GM21447 (cell line): ENCODE measurements at regions not wholly inside any gene's neighbourhood (a gene's known extent, or its start where the extent isn't known, plus 50 kb on each side); places are given as distances from the start of the nearest gene placed in this dataset.
"Not testable (repeated sequence)": the region's sequence is repeated elsewhere in the genome, so short reads cannot be mapped to it uniquely, and the experiment has no call there.

Experiments used
- ATAC-seq: cut with Tn5 transposase; IDR thresholded peaks from one replicate; pipeline ENCODE4 v1.9.1; 2021; ENCODE audit not compliant: unreplicated experiment

DNA sequence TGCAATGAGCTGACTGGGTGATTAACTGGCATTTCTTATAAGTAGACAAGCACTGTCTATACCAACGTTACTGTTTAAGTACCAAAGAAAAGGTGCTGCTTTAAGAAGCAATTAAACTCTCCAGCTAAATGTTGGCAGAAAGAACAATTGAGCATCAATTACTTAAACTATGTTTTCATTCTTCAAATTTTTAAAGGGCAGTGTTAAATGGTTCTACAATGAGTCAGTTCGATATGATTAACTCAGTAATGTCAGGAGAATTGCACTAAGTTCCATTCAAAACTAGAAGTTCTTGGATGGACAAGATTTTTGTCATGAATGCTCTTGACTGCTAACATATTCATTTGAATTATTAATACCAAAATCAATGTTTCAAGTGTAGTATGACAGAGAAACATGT, 593.7 kb downstream of the DNAH5 start:
- ATAC-seq, result no peak

DNA sequence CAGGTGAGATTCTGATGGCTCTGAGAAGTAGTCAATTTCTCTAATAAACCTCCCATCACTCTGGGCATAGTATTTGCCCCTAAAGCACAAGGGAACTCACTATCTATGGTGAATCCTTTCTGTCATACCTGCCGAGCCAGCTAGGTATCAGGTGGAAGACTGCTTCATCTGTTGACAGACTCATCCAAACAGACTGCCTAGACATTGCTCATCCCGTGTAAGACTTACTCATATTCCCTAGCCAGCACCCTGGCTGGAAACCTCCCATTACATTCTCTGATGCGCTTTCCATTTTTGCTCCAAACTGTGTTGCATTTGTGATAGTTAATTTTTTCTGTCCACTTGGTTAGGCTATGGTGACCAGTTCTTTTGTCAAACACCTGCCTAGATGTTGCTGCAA, 595.9 kb downstream of the DNAH5 start:
- ATAC-seq, result no peak

DNA sequence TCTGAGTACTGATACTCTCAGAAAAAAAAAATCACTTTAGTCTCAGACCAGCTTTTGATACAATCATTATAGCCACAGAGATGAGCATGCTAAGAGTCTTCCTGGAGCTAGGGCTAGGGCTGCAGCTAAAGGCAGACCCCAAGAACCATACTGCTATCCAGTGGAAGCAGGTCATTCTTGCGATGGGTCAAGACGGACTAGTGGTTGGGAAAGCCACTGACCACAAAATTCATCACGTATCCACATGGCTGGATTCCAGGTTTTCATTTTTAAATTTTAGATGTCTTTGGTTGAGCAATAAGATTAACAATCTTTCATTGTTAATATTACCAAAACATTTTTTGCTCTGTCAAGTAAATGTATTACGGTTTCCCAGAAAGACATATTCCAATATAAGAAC, 598.1 kb downstream of the DNAH5 start:
- no peak for ATAC-seq

DNA sequence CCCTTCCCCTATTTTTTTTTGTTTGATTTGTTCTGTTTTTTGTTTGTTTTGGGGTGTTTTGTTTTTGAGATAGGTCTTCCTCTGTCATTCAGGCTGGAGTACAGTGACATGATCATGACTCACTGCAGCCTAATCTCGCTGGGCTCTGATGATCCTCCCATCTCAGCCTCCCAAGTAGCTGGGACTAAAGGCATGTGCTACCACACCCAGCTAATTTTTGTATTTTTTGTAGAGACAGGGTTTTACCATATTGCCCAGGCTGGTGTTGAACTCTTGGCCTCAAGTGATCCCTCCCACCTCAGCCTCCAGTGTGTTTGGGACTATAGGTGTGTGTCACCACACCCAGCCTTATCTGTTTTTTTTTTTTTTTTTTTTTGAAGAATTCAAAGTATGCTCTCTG, 605.4 kb downstream of the DNAH5 start:
- ATAC-seq, result no peak

DNA sequence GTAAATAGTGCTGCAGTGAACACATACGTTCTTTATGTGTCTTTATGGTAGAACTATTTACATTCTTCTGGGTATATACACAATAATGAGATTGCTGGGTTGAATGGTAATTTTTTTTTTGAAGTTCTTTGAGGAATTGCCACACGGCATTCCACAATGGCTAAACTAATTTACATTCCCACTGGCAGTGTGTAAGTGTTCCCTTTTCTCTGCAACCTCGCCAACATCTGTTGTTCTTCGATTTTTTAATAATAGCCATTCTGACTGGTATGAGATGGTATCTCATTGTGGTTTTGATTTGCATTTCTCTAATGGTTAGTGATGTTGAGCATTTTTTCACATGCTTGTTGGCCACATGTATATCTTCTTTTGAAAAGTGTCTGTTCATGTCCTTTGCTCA, 609.5 kb downstream of the DNAH5 start:
- not testable (repeated sequence) for ATAC-seq

DNA sequence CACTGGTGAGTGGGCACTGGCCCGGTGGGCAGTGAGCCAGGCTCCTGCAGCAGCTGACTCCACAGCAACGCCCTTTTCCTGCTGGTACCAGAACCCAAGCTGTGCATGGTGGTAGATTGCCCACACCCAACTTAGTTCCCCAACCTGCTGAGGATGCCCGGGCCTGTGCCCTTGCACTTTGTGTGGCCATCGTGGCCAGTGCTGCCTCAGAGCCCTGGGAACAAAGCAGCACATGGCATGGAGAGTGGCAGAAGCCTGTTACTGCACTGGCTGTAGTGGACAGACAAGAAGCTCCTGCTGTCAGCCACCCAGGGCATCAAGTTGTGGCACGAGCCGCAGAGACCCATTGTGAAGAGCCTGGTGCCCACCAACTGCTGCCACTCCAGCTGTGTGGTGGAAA, 612.9 kb downstream of the DNAH5 start:
- ATAC-seq, result no peak

DNA sequence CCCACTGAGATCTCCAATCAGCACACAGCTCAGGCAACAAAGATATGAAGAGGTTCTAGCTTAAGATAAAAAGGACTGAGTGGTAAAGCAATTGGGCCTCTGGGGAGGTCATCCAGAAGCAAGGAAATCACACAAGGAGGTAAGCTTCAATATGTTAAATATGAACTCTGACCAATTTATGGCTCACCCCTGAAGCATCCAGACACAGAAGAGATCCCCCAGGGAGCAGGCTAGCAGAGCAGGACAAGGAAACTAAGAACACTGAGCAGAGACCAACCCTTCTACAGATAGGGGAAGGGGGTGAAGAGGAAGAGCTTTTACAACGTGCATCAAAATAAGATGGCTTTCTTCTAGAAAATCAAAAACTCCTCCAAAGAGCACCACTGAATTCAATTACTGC, 616.2 kb downstream of the DNAH5 start:
- ATAC-seq, result no peak

DNA sequence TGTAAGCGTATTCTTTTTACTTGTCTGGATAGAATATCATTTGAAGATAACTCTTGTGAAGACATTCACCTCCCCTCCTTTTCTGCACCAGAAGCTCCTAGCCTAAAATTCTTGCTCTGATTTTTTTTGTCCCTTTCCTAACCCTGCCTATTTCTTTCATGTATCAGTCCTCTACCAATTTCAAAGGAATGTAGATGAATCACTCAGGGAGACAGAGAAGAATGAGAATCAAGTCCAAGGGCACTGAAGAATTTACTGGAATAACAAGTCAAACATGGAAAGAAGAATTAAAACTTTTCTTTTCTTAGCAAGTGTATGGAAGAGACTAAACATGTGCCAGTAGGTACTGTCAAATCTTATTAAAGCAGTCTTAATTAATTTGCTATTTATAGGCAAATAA, 618.7 kb downstream of the DNAH5 start:
- no peak for ATAC-seq

DNA sequence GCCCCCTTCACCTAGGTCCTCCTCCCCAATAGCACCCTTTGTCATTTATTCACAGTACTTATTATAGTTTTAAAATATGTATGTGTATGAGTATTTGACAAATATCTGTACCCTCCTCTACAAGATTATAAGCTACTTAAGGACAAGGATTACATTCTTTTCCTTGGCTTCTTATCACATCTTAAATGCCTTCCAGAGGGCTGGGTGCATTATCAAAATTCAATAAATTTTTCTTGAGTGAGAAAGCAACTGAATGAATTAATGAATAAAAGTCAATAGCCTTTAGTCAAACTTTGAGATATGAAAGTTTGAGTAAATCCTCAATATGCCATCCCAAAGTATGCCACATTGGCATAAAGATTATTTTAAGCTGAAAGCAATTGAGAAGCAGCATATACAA, 621.7 kb downstream of the DNAH5 start:
- ATAC-seq, result no peak

DNA sequence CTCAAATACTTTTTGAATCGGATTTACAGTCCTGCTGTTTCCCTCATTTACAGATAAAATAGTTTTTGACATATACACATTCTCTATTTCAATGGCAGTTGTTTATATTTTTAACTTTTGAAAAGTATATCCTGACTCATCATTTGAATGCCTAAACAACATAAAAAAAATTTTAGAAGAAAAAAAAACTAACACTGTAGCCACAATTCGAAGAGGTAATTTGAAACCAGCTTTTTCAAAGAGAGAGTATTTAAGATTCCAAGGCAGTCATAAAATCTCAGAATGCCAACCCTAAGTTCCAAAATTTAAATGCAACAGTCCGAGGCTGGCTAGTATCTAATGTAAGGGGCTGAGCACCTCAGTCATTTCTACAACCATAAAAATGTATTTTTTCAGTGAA, 626.8 kb downstream of the DNAH5 start:
- ATAC-seq, result no peak

DNA sequence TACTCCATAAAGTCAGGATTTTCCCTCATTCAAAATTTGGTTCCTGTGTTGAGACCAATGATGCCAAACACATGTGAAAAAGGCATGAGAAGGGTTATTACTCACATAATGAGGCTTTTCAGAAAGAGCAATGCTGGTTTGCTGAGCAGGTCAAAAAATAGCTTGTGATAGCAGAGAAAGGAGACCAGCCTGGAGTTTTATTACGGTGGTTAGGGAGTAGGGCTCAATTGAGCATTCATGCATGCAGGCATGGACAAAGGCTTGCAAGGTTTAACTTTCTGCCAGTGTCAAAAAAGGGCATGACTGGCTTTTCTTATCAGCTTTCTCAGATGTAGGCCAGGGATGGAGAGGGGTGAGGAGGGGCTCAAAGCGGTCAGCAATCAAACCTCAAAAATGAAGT, 628.3 kb downstream of the DNAH5 start:
- ATAC-seq, result no peak

DNA sequence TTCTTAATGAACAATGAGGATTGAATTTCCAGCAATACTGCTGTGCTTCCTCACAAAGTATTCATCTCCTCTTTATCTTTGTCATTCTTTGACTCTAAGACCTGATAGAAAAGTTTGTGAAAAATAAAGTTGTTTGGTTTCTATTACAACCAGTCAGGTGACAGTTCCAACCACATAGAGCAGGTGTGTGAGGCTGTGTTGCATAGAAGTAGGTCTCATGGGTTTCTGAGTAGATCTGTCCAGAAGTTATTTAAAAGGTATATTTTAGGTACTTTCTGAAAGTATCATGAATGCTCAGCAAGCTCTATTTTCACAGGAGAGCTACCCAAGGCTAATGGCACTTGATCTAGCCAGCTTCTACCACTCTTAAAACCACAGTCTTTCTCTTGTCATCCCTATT, 637.0 kb downstream of the DNAH5 start:
- ATAC-seq, result no peak

DNA sequence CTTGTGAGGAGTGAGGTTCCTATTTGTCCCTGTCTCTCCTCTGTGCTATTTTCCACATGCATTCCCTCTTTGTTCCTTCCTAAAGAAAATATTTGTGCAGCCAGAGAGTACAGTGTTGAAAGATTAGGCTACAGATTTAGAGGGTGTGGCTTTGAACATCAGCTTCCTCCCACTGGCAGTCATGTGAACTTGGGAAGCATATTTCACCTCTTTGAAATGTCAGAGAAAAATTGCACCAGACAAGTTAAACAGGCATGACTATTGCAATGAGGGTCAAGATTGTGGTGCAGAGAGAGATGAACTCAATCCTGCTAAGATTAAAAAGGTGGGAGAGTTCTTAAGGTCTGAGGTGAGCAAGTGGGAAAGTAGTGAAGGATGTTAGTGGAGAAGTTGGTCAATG, 641.0 kb downstream of the DNAH5 start:
- no peak for ATAC-seq

DNA sequence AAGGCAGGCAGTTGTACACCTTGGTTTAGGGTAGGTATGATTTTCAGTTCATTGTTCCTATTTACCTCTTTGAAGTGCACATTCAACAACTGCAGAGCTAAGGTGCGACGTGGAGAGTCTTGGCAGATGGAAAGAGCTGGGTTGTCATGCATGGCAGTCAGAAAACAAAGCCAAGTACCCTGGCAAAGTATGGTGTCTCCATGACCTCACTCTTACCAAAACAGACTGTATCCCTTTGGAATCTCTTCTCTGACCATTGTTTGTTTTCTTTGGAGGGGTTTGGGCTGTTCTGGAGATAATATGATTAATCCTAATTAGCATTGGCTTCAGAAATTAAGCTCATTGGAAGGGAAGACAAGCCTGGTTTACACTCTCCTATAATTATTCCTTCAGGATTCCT, 665.7 kb downstream of the DNAH5 start:
- ATAC-seq, result no peak

DNA sequence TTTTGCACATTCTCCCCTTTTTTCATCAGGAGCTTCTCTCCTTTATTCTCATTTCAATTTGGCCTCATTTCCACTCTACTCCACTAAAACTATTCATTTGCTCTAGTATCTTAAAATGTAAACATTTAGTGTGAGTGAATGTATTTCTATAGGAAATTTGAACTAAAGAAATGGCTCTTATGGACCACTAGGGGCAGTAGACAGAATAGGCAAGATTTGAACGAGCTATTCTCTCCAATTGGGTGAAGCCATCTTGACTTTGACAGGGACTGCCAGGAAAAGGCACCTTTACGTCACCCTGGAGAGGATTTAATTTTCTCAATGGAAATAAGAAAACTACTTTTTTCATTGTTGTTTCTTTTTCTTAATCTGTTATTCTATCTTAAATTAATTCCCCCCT, 666.3 kb downstream of the DNAH5 start:
- ATAC-seq, result no peak

DNA sequence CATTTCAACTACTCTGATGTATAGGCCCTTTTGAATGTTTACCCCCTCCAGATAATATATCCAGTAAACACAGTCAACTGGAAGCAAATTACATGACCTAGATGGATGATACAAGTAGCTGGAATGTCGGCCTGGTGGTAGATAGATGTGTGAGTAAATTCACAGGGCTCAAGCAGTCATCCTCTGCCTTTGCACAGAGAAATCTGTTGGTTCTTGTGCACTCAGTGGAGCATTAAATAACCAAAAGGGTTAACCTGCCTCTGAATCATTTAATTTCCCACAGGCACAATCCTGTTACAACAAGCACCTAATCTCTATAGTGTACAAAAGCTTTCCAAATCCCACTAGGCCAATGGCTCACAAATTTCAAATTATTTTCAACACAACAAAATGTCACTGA, 668.3 kb downstream of the DNAH5 start:
- ATAC-seq, result no peak

DNA sequence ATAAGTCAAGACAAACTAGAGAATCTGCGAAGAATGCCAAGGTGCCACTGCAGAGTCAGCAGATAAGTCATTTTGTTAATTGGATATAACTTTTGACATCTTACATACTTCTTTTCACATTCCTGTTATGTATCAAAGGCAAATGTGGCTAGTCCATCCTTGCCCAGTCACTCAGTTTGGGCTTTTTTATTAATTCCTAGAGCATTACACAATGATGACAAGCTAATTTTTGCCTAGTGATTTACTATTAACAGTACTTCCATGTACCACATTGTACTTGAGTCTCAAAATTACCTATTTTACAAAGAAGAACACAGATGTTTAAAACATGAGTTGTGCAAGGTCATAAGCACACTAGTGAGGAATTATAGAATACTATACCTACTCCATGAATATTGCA, 680.8 kb downstream of the DNAH5 start:
- no peak for ATAC-seq

DNA sequence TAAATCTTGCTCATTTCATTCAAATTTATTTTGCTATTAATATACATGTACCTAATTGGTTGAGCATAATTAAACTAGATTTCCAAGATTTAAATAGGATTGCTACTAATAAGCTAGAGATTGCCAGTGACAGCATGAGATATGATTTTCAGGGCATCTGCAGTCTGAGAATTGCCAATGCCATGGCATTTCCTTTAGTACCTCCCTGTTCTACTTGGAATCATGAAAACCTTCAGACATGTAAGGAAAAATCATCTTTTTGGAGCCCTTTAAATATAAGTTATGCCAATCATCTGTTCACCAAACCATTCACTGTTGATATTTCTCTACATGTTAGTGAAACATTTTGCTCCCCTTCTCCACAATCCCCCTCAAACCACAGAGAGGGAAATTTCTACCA, 691.4 kb downstream of the DNAH5 start:
- no peak for ATAC-seq

DNA sequence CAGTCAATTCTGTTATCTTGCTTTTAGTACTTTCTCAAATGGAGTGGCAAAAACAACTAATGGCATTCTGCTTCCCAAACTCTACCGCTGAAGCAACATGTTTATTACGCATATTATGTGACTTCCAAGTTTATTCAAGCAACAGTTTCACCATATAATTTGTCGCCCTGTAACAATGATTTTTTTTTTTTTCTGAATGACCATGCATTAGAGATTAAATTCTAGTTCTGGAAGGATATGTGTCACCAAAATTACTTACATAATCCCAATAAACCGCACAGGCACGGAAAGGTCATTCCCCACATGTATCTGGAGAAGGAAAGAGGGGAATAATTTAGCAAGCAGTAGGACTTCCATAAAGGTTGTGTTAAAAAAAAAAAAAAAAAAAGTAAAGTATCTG, 691.8 kb downstream of the DNAH5 start:
- ATAC-seq, result no peak

DNA sequence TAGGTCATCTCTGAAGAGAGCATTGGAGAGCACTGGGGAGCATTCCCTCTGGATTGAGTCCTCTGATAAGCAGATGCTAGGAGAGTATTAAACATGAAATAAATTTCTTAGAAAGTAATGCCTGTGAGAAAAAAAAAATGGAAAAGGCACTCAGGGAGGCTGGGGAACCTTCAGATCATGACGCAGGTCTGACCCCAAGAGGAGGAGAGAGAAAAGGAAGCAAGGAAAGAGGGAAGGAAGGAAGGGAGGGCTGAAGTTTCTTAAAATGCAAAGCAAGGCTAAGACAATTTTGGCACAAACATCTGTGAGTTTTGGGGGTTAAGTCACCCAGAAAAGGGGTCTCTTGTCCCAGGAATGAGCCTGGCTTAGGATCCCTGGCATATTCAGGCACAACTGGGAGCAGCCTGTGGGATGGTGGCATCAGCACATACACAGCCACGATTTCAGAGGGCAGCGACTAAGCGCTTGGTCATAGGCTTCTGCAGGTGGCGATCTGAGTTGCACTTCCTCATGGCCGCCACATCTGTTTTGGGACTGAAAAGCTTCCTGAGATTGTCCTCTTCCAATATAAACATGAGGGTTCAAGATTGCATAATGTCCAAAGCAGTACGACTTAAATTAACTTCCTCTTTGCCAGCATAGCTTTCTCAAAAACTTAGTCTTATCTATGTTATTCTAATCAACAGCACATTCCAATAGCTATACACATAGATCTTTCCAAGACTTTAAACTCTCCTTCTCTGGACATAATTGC, 692.7 kb downstream of the DNAH5 start:
- no peak for ATAC-seq

DNA sequence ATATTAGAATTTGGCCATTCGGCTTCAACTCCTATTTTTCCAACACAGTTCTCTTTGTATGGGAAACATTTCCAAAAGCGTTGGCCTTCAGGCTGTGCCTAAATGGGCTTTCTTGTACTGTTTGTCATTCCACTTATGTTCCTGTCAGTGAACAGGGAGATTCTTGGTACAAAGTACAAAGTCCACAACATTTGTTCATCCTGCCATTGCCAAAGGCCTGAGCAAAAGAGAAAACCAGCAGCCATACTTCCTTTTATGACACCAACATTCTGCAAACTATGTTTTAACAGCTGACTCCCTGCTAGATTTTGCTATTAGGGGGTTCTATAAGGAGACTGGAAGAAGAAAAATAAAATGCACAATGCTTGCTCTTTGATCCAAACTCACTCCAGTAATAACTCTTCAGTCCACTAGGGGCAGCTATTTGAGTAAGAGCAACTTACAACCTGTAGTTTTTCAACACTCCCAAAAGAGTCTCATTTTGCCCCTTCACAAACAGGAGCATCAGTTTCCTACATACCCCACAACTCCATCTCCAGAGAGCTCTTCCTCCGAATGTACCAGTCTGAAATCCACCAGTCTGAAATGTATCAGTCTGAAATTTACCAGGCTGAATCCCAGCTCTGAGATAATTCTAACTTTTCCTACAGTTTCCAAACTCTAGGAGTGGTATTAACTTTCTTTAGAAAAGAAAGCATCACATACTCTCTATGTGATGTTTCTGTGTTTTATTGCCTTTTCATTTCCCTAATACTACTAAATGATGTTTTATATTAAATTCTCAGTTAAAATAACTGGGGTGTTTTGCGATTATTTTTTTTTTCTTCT, 693.8 kb downstream of the DNAH5 start:
- ATAC-seq, result no peak

DNA sequence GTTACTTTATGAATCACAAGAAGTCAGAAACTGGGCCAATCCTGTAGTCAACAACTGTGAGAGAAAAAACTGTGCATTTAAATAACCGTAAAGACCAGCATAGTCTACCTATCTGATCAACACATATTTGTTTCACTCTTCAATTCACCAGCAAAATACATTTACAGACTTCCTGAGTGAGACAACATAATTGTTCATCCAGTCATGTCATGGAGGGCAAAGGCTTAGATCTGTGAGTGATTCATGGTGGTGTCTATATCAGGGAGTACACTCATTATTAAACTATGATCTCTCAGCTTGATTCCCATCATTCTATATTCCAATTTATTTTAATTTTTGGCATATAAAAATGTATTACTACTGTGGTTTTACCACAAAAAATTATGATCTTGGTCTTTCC, 694.6 kb downstream of the DNAH5 start:
- ATAC-seq, result no peak

DNA sequence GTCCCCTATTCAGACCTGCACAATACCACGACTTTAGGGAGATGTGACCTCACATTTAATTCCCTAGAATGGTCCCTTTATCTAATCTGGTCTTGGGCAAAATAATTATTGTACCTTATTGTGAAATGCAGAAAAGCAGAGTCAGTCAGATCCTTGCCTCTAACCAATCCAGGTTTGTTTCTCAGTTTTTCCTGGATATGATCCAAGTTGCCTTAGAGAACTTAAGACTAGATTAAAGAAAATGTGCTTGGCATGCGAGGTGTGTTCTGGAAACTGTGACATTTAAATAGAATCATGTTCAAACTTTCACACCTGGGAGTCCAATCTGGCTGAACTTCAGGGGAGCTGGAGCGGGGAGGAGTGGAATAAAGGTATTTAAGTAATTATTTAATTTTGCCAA, 696.2 kb downstream of the DNAH5 start:
- no peak for ATAC-seq
